Keratinocyte (primary cell): ENCODE measurements at regions not wholly inside any gene's neighbourhood (a gene's known extent, or its start where the extent isn't known, plus 50 kb on each side); places are given as distances from the start of the nearest gene placed in this dataset.

Experiments used
- EZH2 ChIP-seq: IDR thresholded peaks from one replicate; pipeline ENCODE4 v1.6.1; 2012; ENCODE audit warnings: inconsistent platforms, mild to moderate bottlenecking, low read length, moderate library complexity
- TF ChIP-seq, protein P1 (sequence below), 3 experiments: IDR thresholded peaks in 1 of 3; conservative IDR thresholded peaks in 1 of 3; optimal IDR thresholded peaks in 1 of 3; 2 replicates in 2 of 3; 3 replicates in 1 of 3; pipeline versions ENCODE3 to v1.5.1; 2011; ENCODE audit warnings: low read length in 3 of 3, mild to moderate bottlenecking in 3 of 3, moderate library complexity in 2 of 3, control low read depth in 1 of 3, inconsistent platforms in 1 of 3; ENCODE audit not compliant: insufficient read depth in 2 of 3; ENCODE audit errors: extremely low read depth in 1 of 3

DNA sequence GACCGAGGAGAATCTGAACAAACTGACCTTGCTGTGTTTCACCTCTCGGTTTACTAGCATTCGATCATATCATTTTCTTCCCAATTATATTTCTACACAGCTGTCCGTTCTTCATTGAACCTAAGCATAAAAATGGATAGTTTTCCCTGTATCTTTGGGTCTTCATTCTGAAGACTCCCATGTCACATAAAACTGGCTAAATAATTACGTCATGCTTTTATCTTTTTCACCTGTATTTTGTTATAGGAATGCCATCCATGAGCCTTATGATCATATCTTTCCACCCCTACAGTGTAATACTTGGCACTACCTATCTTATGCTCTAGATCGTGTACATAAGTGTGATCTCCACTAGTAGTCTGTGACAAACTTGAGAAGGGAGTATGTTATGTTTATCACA lies 456.1 kb downstream of the FGF13 start:
- TF ChIP-seq, protein P1, sequence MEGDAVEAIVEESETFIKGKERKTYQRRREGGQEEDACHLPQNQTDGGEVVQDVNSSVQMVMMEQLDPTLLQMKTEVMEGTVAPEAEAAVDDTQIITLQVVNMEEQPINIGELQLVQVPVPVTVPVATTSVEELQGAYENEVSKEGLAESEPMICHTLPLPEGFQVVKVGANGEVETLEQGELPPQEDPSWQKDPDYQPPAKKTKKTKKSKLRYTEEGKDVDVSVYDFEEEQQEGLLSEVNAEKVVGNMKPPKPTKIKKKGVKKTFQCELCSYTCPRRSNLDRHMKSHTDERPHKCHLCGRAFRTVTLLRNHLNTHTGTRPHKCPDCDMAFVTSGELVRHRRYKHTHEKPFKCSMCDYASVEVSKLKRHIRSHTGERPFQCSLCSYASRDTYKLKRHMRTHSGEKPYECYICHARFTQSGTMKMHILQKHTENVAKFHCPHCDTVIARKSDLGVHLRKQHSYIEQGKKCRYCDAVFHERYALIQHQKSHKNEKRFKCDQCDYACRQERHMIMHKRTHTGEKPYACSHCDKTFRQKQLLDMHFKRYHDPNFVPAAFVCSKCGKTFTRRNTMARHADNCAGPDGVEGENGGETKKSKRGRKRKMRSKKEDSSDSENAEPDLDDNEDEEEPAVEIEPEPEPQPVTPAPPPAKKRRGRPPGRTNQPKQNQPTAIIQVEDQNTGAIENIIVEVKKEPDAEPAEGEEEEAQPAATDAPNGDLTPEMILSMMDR (optimal IDR thresholded peaks at IDR 0.05 in 1 of 3, IDR thresholded peaks at IDR 0.05 in 1 of 3, conservative IDR thresholded peaks at IDR 0.05 in 1 of 3; ENCODE audit: extremely low read depth in 1 of 3, insufficient read depth in 2 of 3, low read length in 3 of 3) = no peak
- no peak for TF ChIP-seq EZH2
